Epithelial cell of proximal tubule (primary cell): ENCODE measurements at regions not wholly inside any gene's neighbourhood (a gene's known extent, or its start where the extent isn't known, plus 50 kb on each side); places are given as distances from the start of the nearest gene placed in this dataset.

Experiments
- DNase-seq: peaks from one replicate; pipeline ENCODE4 v3.0.0-alpha.2; 2011; ENCODE audit warnings: low read depth
- H3K4me3 ChIP-seq: 2 replicates; pipeline ENCODE4 v1.5.1; 2011; ENCODE audit warnings: low read depth, mild to moderate bottlenecking, low read length
- TF ChIP-seq, protein P1 (sequence below): conservative IDR thresholded peaks from 2 replicates; pipeline ENCODE4 v1.5.1; 2012; ENCODE audit warnings: low read depth, mild to moderate bottlenecking, low read length

DNA sequence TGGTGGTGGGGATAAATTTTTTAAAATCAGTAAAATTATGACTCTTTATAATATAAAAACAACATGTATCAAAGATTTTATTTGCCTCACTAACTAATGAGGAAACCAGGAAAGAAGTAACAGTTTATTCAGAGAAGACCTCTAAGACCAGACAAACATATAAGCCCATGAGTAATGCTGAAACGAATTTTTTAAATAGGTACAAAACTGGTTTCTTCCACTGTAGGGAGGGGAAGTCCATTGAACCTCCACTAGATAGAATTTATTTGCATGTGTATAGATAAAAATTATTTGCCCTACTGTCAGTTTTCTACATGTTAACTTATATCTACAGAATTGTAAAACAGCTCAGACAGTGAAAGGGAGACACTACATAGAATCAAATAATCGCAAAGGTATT is 86.8 kb downstream of the ZC3H11B start:
- no peak for DNase-seq

DNA sequence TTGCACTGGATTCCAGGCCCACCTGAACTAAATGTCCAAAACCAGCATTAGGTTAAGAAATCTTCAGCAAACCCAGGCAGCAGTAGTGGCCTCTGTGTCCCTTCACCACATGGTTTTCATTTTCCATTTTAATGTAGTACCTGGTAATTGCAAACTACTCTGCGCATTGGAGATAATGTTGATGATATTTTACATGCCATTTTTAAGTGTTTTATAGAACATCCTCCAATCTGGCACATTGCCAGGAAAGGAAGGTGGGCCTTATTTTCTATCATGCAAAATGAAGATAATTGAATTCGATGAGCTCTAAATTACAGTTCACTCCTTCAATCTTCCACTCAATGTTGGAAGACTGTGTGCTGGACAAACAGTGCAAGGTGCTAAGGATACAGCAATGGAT is 89.5 kb downstream of the ZC3H11B start:
- TF ChIP-seq, protein P1, sequence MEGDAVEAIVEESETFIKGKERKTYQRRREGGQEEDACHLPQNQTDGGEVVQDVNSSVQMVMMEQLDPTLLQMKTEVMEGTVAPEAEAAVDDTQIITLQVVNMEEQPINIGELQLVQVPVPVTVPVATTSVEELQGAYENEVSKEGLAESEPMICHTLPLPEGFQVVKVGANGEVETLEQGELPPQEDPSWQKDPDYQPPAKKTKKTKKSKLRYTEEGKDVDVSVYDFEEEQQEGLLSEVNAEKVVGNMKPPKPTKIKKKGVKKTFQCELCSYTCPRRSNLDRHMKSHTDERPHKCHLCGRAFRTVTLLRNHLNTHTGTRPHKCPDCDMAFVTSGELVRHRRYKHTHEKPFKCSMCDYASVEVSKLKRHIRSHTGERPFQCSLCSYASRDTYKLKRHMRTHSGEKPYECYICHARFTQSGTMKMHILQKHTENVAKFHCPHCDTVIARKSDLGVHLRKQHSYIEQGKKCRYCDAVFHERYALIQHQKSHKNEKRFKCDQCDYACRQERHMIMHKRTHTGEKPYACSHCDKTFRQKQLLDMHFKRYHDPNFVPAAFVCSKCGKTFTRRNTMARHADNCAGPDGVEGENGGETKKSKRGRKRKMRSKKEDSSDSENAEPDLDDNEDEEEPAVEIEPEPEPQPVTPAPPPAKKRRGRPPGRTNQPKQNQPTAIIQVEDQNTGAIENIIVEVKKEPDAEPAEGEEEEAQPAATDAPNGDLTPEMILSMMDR, result no peak
- no peak overlapping the region for H3K4me3 ChIP-seq
- no peak for DNase-seq

More for the DNA sequence above, 86.8 kb downstream of the ZC3H11B start:
- TF ChIP-seq, protein P1, result no peak
- H3K4me3 ChIP-seq, result no peak overlapping the region

GRCh38 chr1:219521325-219521724 is 91.6 kb downstream of the ZC3H11B start:
- DNase-seq, result no peak
- TF ChIP-seq, protein P1, result no peak
- H3K4me3 ChIP-seq, result no peak overlapping the region

DNA sequence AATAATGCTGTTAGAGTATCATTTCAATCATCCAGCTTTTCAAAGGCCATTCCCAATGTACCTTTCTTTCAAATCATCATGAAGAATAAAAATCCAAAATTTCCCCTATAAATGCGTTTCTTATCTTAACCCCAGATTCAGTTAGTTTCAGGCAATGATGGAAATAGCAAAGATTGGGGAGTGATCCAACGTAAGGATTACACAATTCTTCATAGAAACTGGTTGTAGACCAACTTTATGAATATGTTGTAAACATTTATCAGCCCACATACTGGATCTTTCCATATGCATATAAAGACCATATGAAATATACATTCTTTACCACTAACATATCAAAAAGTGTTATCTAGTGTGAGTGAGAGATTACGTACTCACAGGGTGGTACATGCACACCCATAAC is 92.7 kb downstream of the ZC3H11B start:
- TF ChIP-seq, protein P1, result no peak
- no peak for DNase-seq
- H3K4me3 ChIP-seq, result no peak overlapping the region

DNA sequence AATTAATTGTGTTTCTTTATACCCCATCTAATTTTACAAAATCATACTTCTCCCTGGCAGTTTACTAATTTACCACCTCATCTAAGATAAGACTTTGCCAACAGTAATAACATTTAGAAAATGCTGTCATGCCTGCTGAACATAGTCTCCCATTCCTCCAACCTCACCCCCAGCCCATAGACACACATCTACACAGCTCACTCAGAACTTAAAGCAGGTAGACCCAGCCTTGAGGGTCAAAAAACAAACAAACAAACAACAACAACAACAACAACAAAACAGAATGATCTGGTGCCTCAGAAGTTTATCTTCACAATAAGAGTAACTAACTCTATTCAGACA is 94.0 kb downstream of the ZC3H11B start:
- TF ChIP-seq, protein P1, result no peak
- no peak overlapping the region for H3K4me3 ChIP-seq
- DNase-seq, result no peak

GRCh38 chr1:219518168-219518906 is 94.6 kb downstream of the ZC3H11B start:
- DNase-seq, result no peak
- H3K4me3 ChIP-seq, result no peak overlapping the region

More at GRCh38 chr1:219518168-219518906, 94.6 kb downstream of the ZC3H11B start:
- TF ChIP-seq, protein P1, result no peak
